ENCODE measurements at regions not wholly inside any gene's neighbourhood (a gene's known extent, or its start where the extent isn't known, plus 50 kb on each side); places are given as distances from the start of the nearest gene placed in this dataset.
"Not testable (repeated sequence)": the region's sequence is repeated elsewhere in the genome, so short reads cannot be mapped to it uniquely, and the experiment has no call there.

DNA sequence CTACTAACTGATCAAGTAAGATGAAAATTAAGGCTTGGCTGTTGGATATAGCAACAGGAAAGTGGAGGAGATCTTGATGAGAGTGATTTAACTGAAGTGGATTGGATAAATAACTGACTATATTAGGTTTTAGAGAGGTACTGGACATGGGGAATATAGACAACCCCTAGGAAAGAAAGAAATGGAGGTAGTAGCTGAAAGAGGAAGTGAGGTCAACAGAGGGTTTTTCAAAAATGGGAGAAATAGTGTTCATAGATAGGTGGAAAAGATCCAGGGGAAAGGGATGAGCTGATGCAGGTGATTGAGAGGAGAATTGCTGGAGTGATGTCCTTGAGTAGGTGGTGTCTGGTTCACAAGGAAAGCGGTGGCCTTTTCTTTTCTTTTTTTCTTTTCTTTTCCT, 69.9 kb upstream of the PSME4 start:
- Histone ChIP-seq H3K4me3 (no peak overlapping the region), H3K9me3 (no peaks in the 10 kb centered on the region), H3K27ac (no peak overlapping the region), H3K4me1 (peaks cover 5% of the 10 kb centered on the region), H3K36me3 (ENCODE audit: low read depth, missing control alignments) (no peaks in the 10 kb centered on the region), H3K27me3 (no peaks in the 10 kb centered on the region)
- DNase-seq: no peak
- intact Hi-C loops (cut with DNase I; ENCODE audit: low total_unique reads): no loop called here
- no peak for TF ChIP-seq POLR2A (IDR thresholded peaks at IDR 0.05)
- TF ChIP-seq, protein P1, sequence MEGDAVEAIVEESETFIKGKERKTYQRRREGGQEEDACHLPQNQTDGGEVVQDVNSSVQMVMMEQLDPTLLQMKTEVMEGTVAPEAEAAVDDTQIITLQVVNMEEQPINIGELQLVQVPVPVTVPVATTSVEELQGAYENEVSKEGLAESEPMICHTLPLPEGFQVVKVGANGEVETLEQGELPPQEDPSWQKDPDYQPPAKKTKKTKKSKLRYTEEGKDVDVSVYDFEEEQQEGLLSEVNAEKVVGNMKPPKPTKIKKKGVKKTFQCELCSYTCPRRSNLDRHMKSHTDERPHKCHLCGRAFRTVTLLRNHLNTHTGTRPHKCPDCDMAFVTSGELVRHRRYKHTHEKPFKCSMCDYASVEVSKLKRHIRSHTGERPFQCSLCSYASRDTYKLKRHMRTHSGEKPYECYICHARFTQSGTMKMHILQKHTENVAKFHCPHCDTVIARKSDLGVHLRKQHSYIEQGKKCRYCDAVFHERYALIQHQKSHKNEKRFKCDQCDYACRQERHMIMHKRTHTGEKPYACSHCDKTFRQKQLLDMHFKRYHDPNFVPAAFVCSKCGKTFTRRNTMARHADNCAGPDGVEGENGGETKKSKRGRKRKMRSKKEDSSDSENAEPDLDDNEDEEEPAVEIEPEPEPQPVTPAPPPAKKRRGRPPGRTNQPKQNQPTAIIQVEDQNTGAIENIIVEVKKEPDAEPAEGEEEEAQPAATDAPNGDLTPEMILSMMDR (IDR thresholded peaks at IDR 0.05): no peak
- 88 to 95% methylated on average over 1 of the region's 1 CpG for WGBS, 2 donors

GRCh38 chr2:54040250-54040649, 69.5 kb upstream of the PSME4 start:
- WGBS, 2 donors: 71 to 77% methylated on average over 2 of the region's 2 CpGs
- TF ChIP-seq POLR2A (IDR thresholded peaks at IDR 0.05): no peak
- TF ChIP-seq, protein P1 (IDR thresholded peaks at IDR 0.05): no peak
- H3K27ac ChIP-seq: no peak overlapping the region
- no peaks in the 10 kb centered on the region for H3K9me3 ChIP-seq
- intact Hi-C loops (cut with DNase I; ENCODE audit: low total_unique reads): no loop called here
- DNase-seq: no peak
- H3K27me3 ChIP-seq: no peaks in the 10 kb centered on the region
- no peaks in the 10 kb centered on the region for H3K36me3 ChIP-seq (ENCODE audit: low read depth, missing control alignments)
- no peak overlapping the region for H3K4me3 ChIP-seq
- H3K4me1 ChIP-seq: peaks cover 5% of the 10 kb centered on the region

DNA sequence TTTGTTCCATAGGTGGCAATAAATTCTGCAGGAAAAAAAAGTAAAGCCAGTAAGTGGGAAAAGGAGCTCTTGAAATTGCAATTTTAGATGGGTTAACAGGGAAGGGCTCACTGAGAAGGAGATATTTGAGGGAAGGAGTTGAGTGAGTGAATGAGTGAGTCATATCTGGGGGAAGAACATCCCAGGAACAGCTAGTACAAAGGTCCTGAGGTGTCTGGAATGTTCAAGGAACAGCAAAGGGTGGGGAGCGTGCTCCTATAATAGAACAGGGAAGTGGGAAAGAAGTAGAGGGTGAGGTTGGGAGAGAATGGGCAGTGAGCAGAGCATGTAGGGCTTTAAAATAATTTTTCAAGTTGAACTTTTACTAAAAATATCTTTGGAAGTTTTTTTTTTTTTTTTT, 68.0 kb upstream of the PSME4 start:
- Histone ChIP-seq H3K9me3 (no peaks in the 10 kb centered on the region), H3K27ac (no peak overlapping the region), H3K4me1 (peaks cover 5% of the 10 kb centered on the region), H3K27me3 (no peaks in the 10 kb centered on the region), H3K36me3 (ENCODE audit: low read depth, missing control alignments) (no peaks in the 10 kb centered on the region), H3K4me3 (no peak overlapping the region)
- 81 to 88% methylated on average over 1 of the region's 1 CpG for WGBS, 2 donors
- intact Hi-C loops (cut with DNase I; ENCODE audit: low total_unique reads): no loop called here
- no peak for DNase-seq
- TF ChIP-seq, protein P1 (IDR thresholded peaks at IDR 0.05): no peak
- no peak for TF ChIP-seq POLR2A (IDR thresholded peaks at IDR 0.05)

GRCh38 chr2:54031288-54031687, 60.5 kb upstream of the PSME4 start:
- 94 to 100% methylated on average over 3 of the region's 3 CpGs for WGBS, 2 donors
- H3K36me3 ChIP-seq (ENCODE audit: low read depth, missing control alignments); H3K4me3 ChIP-seq; H3K4me1 ChIP-seq; intact Hi-C loops (cut with DNase I; ENCODE audit: low total_unique reads); H3K27ac ChIP-seq; H3K9me3 ChIP-seq; DNase-seq; H3K27me3 ChIP-seq: not testable (repeated sequence)

- intact Hi-C loops (cut with DNase I; ENCODE audit: low total_unique reads): no loop called here
- H3K9me3 ChIP-seq: no peaks in the 10 kb centered on the region
- no peaks in the 10 kb centered on the region for H3K4me1 ChIP-seq
- H3K27me3 ChIP-seq: no peaks in the 10 kb centered on the region
- TF ChIP-seq, protein P1 (IDR thresholded peaks at IDR 0.05): no peak
- TF ChIP-seq POLR2A (IDR thresholded peaks at IDR 0.05): no peak
- DNase-seq: no peak
- H3K36me3 ChIP-seq (ENCODE audit: low read depth, missing control alignments): no peaks in the 10 kb centered on the region
- WGBS, 2 donors: 95 to 96% methylated on average over 2 of the region's 2 CpGs
- no peak overlapping the region for H3K4me3 ChIP-seq
- H3K27ac ChIP-seq: peak overlapping the region in 1 of 2 donors; percentile 54
Measured at GRCh38 chr2:54030806-54031205, 60.0 kb upstream of the PSME4 start.
